Aorta (tissue), 5 donors: ENCODE measurements at regions not wholly inside any gene's neighbourhood (a gene's known extent, or its start where the extent isn't known, plus 50 kb on each side); places are given as distances from the start of the nearest gene placed in this dataset.

Experiments
- ATAC-seq: fragments of 200-7000 bp; cut with Tn5 transposase; one replicate; pipeline ENCODE4 v1.9.1; 2022; ENCODE audit warnings: moderate library complexity; ENCODE audit not compliant: low FRiP score
- DNase-seq, 2 donors: peaks; one replicate each; pipeline ENCODE4 v3.0.0-alpha.2; 2020
- H3K27ac ChIP-seq, 2 donors: one replicate each; pipeline ENCODE4 v1.5.1; 2013; ENCODE audit warnings: low read length in 2 of 2, mild to moderate bottlenecking in 2 of 2, moderate library complexity in 2 of 2, control low read depth in 1 of 2, inconsistent platforms in 1 of 2, low read depth in 1 of 2
- H3K27me3 ChIP-seq, 2 donors: one replicate each; pipeline ENCODE4 v1.6.1; 2013; ENCODE audit warnings: control low read depth in 1 of 2, low read length in 1 of 2, mild to moderate bottlenecking in 1 of 2, moderate library complexity in 1 of 2; ENCODE audit not compliant: insufficient read depth in 2 of 2, control insufficient read depth in 1 of 2
- H3K36me3 ChIP-seq, 2 donors: one replicate each; pipeline ENCODE4 v1.6.1; 2013; ENCODE audit warnings: control low read depth in 1 of 2, low read length in 1 of 2, mild to moderate bottlenecking in 1 of 2; ENCODE audit not compliant: insufficient read depth in 2 of 2, control insufficient read depth in 1 of 2
- H3K4me1 ChIP-seq, 2 donors: one replicate each; pipeline ENCODE4 v1.6.1; 2013; ENCODE audit warnings: low read length in 2 of 2, control low read depth in 1 of 2, mild to moderate bottlenecking in 1 of 2, moderate library complexity in 1 of 2; ENCODE audit not compliant: insufficient read depth in 2 of 2, control insufficient read depth in 1 of 2
- H3K4me3 ChIP-seq, 2 donors: one replicate each; pipeline ENCODE4 v1.5.1; 2013; ENCODE audit warnings: low read length in 2 of 2, control low read depth in 1 of 2, mild to moderate bottlenecking in 1 of 2
- H3K9me3 ChIP-seq: one replicate; pipeline ENCODE4 v1.6.1; 2013; ENCODE audit warnings: mild to moderate bottlenecking, low read length; ENCODE audit not compliant: control insufficient read depth
- WGBS, 2 donors: extraction: QIAGEN DNeasy Blood & Tissue Kit; methylation state at CpG; one replicate each; pipeline ENCODE4 v1.1.7; 2013; 5-methylcytosine and 5-hydroxymethylcytosine counted together
- intact Hi-C, 2 donors: fragments of 100-400 bp; cut with DNase I; formaldehyde crosslinking; loops; one replicate each; pipeline versions ENCODE4 v1.14.2 to v1.15.0; 2022
- donor health status: healthy with polysubstance abuse.
- donor health status: Bipolar disorder and iron deficiency.
- donor health status: DM: no; HTN: no; CAD: no.
- donor health status: DM: no; HTN: no; CAD: no.
- donor health status: DM: yes; HTN: yes; CAD: no.

- DNase-seq (no peak), ATAC-seq (no peak)
- Histone ChIP-seq H3K27ac (no peak overlapping the region), H3K36me3 (no peaks in the 10 kb centered on the region), H3K4me3 (no peak overlapping the region), H3K4me1 (no peaks in the 10 kb centered on the region), H3K27me3 (no peaks in the 10 kb centered on the region), H3K9me3 (no peaks in the 10 kb centered on the region)
- WGBS, 2 donors: 79 to 84% methylated on average over 1 of the region's 1 CpG
- intact Hi-C loops: no loop called here
These were observed 70.3 kb upstream of the CNTLN start for GRCh38 chr9:17064558-17064957.

DNA sequence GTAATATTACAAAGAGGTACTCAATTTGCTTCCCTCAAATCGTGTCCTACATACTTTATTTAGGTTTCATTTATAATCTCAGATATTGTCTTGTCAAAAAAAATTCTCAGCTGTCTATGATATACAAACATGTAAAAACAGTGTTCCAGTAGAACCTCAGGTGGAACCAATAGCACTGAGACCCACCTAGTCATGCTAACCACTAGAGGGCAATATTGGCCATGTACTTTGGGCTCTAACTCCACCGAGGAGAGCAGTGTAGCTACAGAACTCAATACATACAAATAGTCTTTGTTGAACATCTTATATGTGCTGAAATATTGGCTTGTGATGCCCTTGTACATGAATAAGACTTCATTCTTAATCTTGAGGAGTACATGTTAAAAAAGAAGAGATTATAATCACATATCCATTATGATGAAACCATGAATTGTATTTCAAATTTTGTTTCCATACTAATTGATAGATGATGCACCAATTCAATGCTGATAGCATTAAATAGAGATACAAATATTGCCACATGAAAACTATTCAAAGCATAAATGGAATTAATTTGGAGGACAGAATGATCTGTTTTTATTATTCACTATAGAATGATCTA, 71.2 kb upstream of the CNTLN start:
- Histone ChIP-seq H3K36me3 (no peaks in the 10 kb centered on the region), H3K4me3 (no peak overlapping the region), H3K9me3 (no peaks in the 10 kb centered on the region), H3K27me3 (no peaks in the 10 kb centered on the region), H3K4me1 (no peaks in the 10 kb centered on the region), H3K27ac (no peak overlapping the region)
- ATAC-seq (peak; percentile 70), DNase-seq (no peak)
- WGBS, 2 donors: 6 to 7% methylated on average over 2 of the region's 2 CpGs
- intact Hi-C loops: no loop called here

DNA sequence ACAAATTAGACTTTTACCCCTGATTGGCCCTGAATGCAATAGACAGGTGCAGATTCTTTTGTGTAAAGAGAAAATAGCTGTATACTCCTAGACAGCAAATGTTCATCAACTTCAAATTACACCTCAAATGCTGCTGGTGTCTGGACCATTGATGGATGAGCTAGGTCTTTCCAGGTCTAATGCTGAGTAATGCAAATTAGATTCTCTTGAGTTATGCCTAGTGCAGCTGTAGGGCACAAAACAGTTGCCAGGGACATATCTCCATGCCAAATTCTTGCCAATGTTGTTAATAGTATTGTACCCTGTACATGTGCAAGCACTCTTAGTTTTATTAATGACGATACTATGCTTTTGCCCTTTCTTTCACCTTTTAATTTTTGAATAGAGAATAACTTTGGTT, 72.3 kb upstream of the CNTLN start:
- intact Hi-C loops: no loop called here

GRCh38 chr9:17060450-17060849, 74.4 kb upstream of the CNTLN start:
- H3K36me3 ChIP-seq: no peaks in the 10 kb centered on the region
- H3K4me1 ChIP-seq: no peaks in the 10 kb centered on the region
- H3K27ac ChIP-seq: no peak overlapping the region
- H3K4me3 ChIP-seq: no peak overlapping the region
- DNase-seq (no peak), ATAC-seq (no peak)
- intact Hi-C loops: no loop called here
- H3K27me3 ChIP-seq: no peaks in the 10 kb centered on the region
- H3K9me3 ChIP-seq: no peaks in the 10 kb centered on the region

More for the DNA sequence above, 72.3 kb upstream of the CNTLN start:
- no peaks in the 10 kb centered on the region for H3K27me3 ChIP-seq
- no peak overlapping the region for H3K4me3 ChIP-seq
- H3K36me3 ChIP-seq: no peaks in the 10 kb centered on the region
- H3K4me1 ChIP-seq: no peaks in the 10 kb centered on the region
- no peak overlapping the region for H3K27ac ChIP-seq
- DNase-seq (no peak), ATAC-seq (no peak)
- no peaks in the 10 kb centered on the region for H3K9me3 ChIP-seq
- 17 to 28% methylated on average over 1 of the region's 1 CpG for WGBS, 2 donors

- 96 to 97% methylated on average over 1 of the region's 1 CpG for WGBS, 2 donors
These were observed 75.4 kb upstream of the CNTLN start for GRCh38 chr9:17059465-17059864.

DNA sequence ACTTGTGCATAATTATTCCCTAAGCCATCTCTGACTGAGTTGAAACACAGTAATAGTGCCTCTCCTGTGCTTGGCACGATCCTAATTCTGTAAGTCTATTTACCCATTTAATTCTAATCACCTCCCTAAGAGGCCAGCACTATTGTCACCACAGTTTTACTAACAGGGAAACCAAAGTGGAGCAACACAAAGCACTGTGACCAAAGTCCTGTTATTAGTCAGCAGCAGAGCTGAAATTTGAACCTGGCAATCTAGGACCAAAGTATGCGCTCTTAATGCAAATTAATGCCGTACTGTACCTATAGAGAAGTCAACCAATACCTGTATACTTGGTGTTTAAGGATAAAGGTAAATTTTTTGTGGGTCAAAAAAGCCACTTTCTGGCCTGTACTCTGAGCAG, 77.1 kb upstream of the CNTLN start:
- Histone ChIP-seq H3K4me1 (no peaks in the 10 kb centered on the region), H3K36me3 (no peaks in the 10 kb centered on the region), H3K4me3 (no peak overlapping the region), H3K9me3 (no peaks in the 10 kb centered on the region), H3K27me3 (no peaks in the 10 kb centered on the region), H3K27ac (no peak overlapping the region)
- DNase-seq (no peak), ATAC-seq (no peak)
- 76% methylated on average over 3 of the region's 3 CpGs for WGBS, 2 donors
- intact Hi-C loops: no loop called here

More at GRCh38 chr9:17059465-17059864, 75.4 kb upstream of the CNTLN start:
- intact Hi-C loops: no loop called here
- H3K9me3 ChIP-seq: no peaks in the 10 kb centered on the region
- H3K4me3 ChIP-seq: no peak overlapping the region
- no peaks in the 10 kb centered on the region for H3K36me3 ChIP-seq
- ATAC-seq (no peak), DNase-seq (no peak)
- H3K27ac ChIP-seq: no peak overlapping the region
- no peaks in the 10 kb centered on the region for H3K27me3 ChIP-seq
- H3K4me1 ChIP-seq: no peaks in the 10 kb centered on the region

GRCh38 chr9:17052626-17053025, 82.2 kb upstream of the CNTLN start:
- Histone ChIP-seq H3K4me1 (no peaks in the 10 kb centered on the region), H3K9me3 (no peaks in the 10 kb centered on the region), H3K4me3 (no peak overlapping the region), H3K36me3 (no peaks in the 10 kb centered on the region), H3K27ac (no peak overlapping the region), H3K27me3 (no peaks in the 10 kb centered on the region)
- intact Hi-C loops: no loop called here
- ATAC-seq (no peak), DNase-seq (no peak)

GRCh38 chr9:17045381-17045940, 89.4 kb upstream of the CNTLN start:
- WGBS, 2 donors: 65 to 68% methylated on average over 3 of the region's 3 CpGs
- no peaks in the 10 kb centered on the region for H3K9me3 ChIP-seq
- intact Hi-C loops: no loop called here
- H3K4me1 ChIP-seq: no peaks in the 10 kb centered on the region
- DNase-seq (no peak), ATAC-seq (no peak)
- no peaks in the 10 kb centered on the region for H3K27me3 ChIP-seq
- H3K4me3 ChIP-seq: no peak overlapping the region
- H3K27ac ChIP-seq: no peak overlapping the region
- H3K36me3 ChIP-seq: no peaks in the 10 kb centered on the region

DNA sequence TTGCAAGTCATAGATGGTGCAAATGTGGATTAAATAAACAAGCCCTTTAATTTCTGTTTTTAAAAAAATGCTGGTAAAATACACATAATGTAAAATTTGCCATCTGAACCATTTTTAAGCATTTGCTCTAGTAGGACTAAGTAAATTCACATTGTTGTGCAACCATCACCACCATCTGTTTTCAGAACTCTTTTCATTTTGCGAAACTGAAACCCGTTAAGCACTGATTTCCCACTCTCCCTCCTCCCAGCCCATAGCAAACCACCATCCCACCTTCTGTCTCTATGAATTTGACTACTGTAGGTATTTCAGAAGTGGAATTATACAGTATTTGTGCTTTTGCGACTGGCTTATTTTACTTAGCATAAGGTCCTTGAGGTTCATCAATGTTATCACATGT, 103.3 kb upstream of the CNTLN start:
- DNase-seq (no peak), ATAC-seq (no peak)
- intact Hi-C loops: loop anchor here in 1 of 2 donors (10.0 kb wide), 1 partner anchor 87 kb away; no protein-coding TSS in a partner anchor
- Histone ChIP-seq H3K9me3 (no peaks in the 10 kb centered on the region), H3K27ac (no peak overlapping the region), H3K27me3 (no peaks in the 10 kb centered on the region), H3K4me1 (no peaks in the 10 kb centered on the region), H3K4me3 (no peak overlapping the region), H3K36me3 (no peaks in the 10 kb centered on the region)
- WGBS, 2 donors: 94 to 95% methylated on average over 3 of the region's 3 CpGs
